WTC11 (cell line): ENCODE measurements at regions not wholly inside any gene's neighbourhood (a gene's known extent, or its start where the extent isn't known, plus 50 kb on each side); places are given as distances from the start of the nearest gene placed in this dataset.

ENCODE experiments used
- ATAC-seq: fragments of 200-7000 bp; cut with Tn5 transposase; 2 replicates; pipeline ENCODE4 v1.10.0; 2021; ENCODE audit warnings: mild to moderate bottlenecking, moderate library complexity
- CTCF ChIA-PET: fragments of 300-600 bp; sonication (Branson Sonifier 250); formaldehyde crosslinking; loops from one replicate; lab custom pipeline; 2021; ENCODE audit warnings: antibody characterized with exemption; lab: Charles Lee
- POLR2A ChIA-PET: fragments of 350-600 bp; sonication (Branson Sonifier 250); formaldehyde crosslinking; loops from one replicate; lab custom pipeline; 2021; ENCODE audit warnings: antibody characterized with exemption; lab: Charles Lee
- DNase-seq: peaks from one replicate; pipeline ENCODE4 v3.0.0; 2021; ENCODE audit warnings: low spot score
- H3K27ac Mint-ChIP-seq: 2 replicates; pipeline ENCODE4 v1.8.0; 2021; ENCODE audit warnings: mixed read lengths
- H3K27me3 Mint-ChIP-seq: 2 replicates; pipeline ENCODE4 v1.8.0; 2021; ENCODE audit warnings: low read depth, mild to moderate bottlenecking, moderate library complexity, mixed read lengths
- H3K36me3 Mint-ChIP-seq: 2 replicates; pipeline ENCODE4 v1.8.0; 2021; ENCODE audit warnings: mixed read lengths
- H3K4me1 Mint-ChIP-seq: 2 replicates; pipeline ENCODE4 v1.8.0; 2022; ENCODE audit warnings: mixed read lengths
- H3K4me3 Mint-ChIP-seq: 2 replicates; pipeline ENCODE4 v1.8.0; 2021; ENCODE audit warnings: mild to moderate bottlenecking, moderate library complexity, mixed read lengths
- H3K9me3 Mint-ChIP-seq: 2 replicates; pipeline ENCODE4 v1.8.0; 2021; ENCODE audit warnings: mixed read lengths
- ATF1 ChIP-seq: sonication (generic); formaldehyde crosslinking; IDR thresholded peaks from 2 replicates; pipeline ENCODE4 v1.8.1; 2023; ENCODE audit warnings: mild to moderate bottlenecking, moderate library complexity, missing genetic modification reagents
- E2F1 ChIP-seq: sonication (generic); formaldehyde crosslinking; IDR thresholded peaks from 2 replicates; pipeline ENCODE4 v1.8.0; 2022; ENCODE audit warnings: mild to moderate bottlenecking, missing genetic modification reagents
- FOXK1 ChIP-seq: sonication (generic); formaldehyde crosslinking; IDR thresholded peaks from 2 replicates; pipeline ENCODE4 v1.8.0; 2022; ENCODE audit warnings: mild to moderate bottlenecking, moderate library complexity, missing genetic modification reagents
- FOXP4 ChIP-seq: sonication (generic); formaldehyde crosslinking; IDR thresholded peaks from 2 replicates; pipeline ENCODE4 v1.8.0; 2022; ENCODE audit warnings: mild to moderate bottlenecking, missing genetic modification reagents
- GABPB1 ChIP-seq: sonication (generic); formaldehyde crosslinking; IDR thresholded peaks from 2 replicates; pipeline ENCODE4 v1.8.1; 2023; ENCODE audit warnings: mild to moderate bottlenecking, missing genetic modification reagents
- IRF2 ChIP-seq: sonication (generic); formaldehyde crosslinking; IDR thresholded peaks from 2 replicates; pipeline ENCODE4 v1.8.0; 2022; ENCODE audit warnings: low read depth, missing genetic modification reagents, borderline replicate concordance
- NR2C2 ChIP-seq: sonication (generic); formaldehyde crosslinking; IDR thresholded peaks from 2 replicates; pipeline ENCODE4 v1.8.0; 2022; ENCODE audit warnings: mild to moderate bottlenecking, missing genetic modification reagents
- NR3C1 ChIP-seq: sonication (generic); formaldehyde crosslinking; conservative IDR thresholded peaks from 2 replicates; pipeline ENCODE4 v1.8.1; 2023; ENCODE audit warnings: low read depth, mild to moderate bottlenecking, missing genetic modification reagents
- OVOL2 ChIP-seq: fragments of 250-450 bp; sonication (Bioruptor Pico); IDR thresholded peaks from 2 replicates; pipeline ENCODE4 v1.9.0; 2021; ENCODE audit warnings: mild to moderate bottlenecking, borderline replicate concordance
- SMAD3 ChIP-seq: sonication (generic); formaldehyde crosslinking; IDR thresholded peaks from 2 replicates; pipeline ENCODE4 v1.8.0; 2022; ENCODE audit warnings: missing genetic modification reagents, mild to moderate bottlenecking, borderline replicate concordance
- SOX15 ChIP-seq: fragments of 250-450 bp; sonication (Bioruptor Pico); IDR thresholded peaks from 2 replicates; pipeline ENCODE4 v1.9.0; 2021; ENCODE audit warnings: mild to moderate bottlenecking
- SP1 ChIP-seq: sonication (generic); formaldehyde crosslinking; conservative IDR thresholded peaks from 2 replicates; pipeline ENCODE4 v1.8.1; 2022; ENCODE audit warnings: missing genetic modification reagents
- STAT6 ChIP-seq: sonication (generic); formaldehyde crosslinking; conservative IDR thresholded peaks from 2 replicates; pipeline ENCODE4 v1.8.1; 2023; ENCODE audit warnings: mild to moderate bottlenecking, low read depth, missing genetic modification reagents, moderate library complexity
- TEAD4 ChIP-seq: sonication (generic); formaldehyde crosslinking; IDR thresholded peaks from 2 replicates; pipeline ENCODE4 v1.8.0; 2022; ENCODE audit warnings: mild to moderate bottlenecking, missing genetic modification reagents
- ZNF232 ChIP-seq: sonication (generic); formaldehyde crosslinking; IDR thresholded peaks from 2 replicates; pipeline ENCODE4 v1.8.0; 2022; ENCODE audit warnings: mild to moderate bottlenecking, missing genetic modification reagents
- TF ChIP-seq, protein P1 (sequence below): fragments of 250-450 bp; sonication (Bioruptor Pico); IDR thresholded peaks from 2 replicates; pipeline ENCODE4 v1.9.0; 2021; ENCODE audit warnings: mild to moderate bottlenecking
- TF ChIP-seq, protein P2 (sequence below): sonication (generic); formaldehyde crosslinking; IDR thresholded peaks from 2 replicates; pipeline ENCODE4 v1.8.0; 2022; ENCODE audit warnings: mild to moderate bottlenecking, missing genetic modification reagents
- TF ChIP-seq, protein P3 (sequence below): sonication (generic); formaldehyde crosslinking; IDR thresholded peaks from 2 replicates; pipeline ENCODE4 v1.8.0; 2023; ENCODE audit warnings: missing genetic modification reagents, mild to moderate bottlenecking, borderline replicate concordance

DNA sequence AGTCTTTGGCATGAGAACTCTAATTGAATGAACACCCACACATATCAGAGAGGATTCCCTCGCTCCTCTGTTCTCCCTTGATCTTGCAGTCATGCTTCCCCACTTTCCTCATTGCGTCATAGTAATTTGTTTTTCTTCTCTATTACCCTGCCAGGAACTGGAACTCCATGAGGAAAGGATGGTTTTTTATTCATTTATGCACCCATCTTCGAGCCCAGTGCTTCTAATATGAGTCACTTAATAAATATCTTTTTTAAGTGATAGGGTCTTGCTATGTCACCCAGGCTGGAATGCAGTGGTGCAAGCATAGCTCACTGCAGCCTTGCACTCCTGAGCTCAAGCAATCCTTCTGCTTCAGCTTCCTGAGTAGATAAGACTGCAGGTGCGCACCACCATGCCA is 83.5 kb downstream of the OTUD1 start:
- ATAC-seq, result no peak
- H3K4me3 Mint-ChIP-seq, result no peak overlapping the region

GRCh38 chr10:23523251-23523650 is 84.4 kb downstream of the OTUD1 start:
- ChIA-PET POLR2A (no interaction called here), CTCF (no interaction called here)
- H3K4me1 Mint-ChIP-seq, result no peaks in the 10 kb centered on the region
- no peak overlapping the region for H3K27ac Mint-ChIP-seq
- TF ChIP-seq STAT6 (no peak), SOX15 (no peak), SP1 (no peak), NR3C1 (CRISPR knock-in tag) (no peak), ATF1 (CRISPR knock-in tag) (no peak), IRF2 (CRISPR knock-in tag) (no peak), FOXK1 (no peak), GABPB1 (CRISPR knock-in tag) (no peak), NR2C2 (no peak), ZNF232 (no peak), OVOL2 (CRISPR knock-in tag) (no peak), E2F1 (CRISPR knock-in tag) (no peak), TEAD4 (CRISPR knock-in tag) (no peak)
- TF ChIP-seq, protein P1, sequence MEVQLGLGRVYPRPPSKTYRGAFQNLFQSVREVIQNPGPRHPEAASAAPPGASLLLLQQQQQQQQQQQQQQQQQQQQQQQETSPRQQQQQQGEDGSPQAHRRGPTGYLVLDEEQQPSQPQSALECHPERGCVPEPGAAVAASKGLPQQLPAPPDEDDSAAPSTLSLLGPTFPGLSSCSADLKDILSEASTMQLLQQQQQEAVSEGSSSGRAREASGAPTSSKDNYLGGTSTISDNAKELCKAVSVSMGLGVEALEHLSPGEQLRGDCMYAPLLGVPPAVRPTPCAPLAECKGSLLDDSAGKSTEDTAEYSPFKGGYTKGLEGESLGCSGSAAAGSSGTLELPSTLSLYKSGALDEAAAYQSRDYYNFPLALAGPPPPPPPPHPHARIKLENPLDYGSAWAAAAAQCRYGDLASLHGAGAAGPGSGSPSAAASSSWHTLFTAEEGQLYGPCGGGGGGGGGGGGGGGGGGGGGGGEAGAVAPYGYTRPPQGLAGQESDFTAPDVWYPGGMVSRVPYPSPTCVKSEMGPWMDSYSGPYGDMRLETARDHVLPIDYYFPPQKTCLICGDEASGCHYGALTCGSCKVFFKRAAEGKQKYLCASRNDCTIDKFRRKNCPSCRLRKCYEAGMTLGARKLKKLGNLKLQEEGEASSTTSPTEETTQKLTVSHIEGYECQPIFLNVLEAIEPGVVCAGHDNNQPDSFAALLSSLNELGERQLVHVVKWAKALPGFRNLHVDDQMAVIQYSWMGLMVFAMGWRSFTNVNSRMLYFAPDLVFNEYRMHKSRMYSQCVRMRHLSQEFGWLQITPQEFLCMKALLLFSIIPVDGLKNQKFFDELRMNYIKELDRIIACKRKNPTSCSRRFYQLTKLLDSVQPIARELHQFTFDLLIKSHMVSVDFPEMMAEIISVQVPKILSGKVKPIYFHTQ (CRISPR knock-in tag), result no peak
- TF ChIP-seq, protein P2, sequence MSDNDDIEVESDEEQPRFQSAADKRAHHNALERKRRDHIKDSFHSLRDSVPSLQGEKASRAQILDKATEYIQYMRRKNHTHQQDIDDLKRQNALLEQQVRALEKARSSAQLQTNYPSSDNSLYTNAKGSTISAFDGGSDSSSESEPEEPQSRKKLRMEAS, result no peak
- DNase-seq, result no peak
- H3K36me3 Mint-ChIP-seq, result no peaks in the 10 kb centered on the region
- no peaks in the 10 kb centered on the region for H3K27me3 Mint-ChIP-seq
- H3K4me3 Mint-ChIP-seq, result no peak overlapping the region
- no peaks in the 10 kb centered on the region for H3K9me3 Mint-ChIP-seq
- ATAC-seq, result no peak

More for the DNA sequence above, 83.5 kb downstream of the OTUD1 start:
- H3K36me3 Mint-ChIP-seq, result no peaks in the 10 kb centered on the region
- ChIA-PET POLR2A (no interaction called here), CTCF (no interaction called here)
- no peaks in the 10 kb centered on the region for H3K27me3 Mint-ChIP-seq
- no peak overlapping the region for H3K27ac Mint-ChIP-seq
- no peaks in the 10 kb centered on the region for H3K9me3 Mint-ChIP-seq
- TF ChIP-seq SMAD3 (no peak), FOXP4 (CRISPR knock-in tag) (no peak)
- TF ChIP-seq, protein P3, sequence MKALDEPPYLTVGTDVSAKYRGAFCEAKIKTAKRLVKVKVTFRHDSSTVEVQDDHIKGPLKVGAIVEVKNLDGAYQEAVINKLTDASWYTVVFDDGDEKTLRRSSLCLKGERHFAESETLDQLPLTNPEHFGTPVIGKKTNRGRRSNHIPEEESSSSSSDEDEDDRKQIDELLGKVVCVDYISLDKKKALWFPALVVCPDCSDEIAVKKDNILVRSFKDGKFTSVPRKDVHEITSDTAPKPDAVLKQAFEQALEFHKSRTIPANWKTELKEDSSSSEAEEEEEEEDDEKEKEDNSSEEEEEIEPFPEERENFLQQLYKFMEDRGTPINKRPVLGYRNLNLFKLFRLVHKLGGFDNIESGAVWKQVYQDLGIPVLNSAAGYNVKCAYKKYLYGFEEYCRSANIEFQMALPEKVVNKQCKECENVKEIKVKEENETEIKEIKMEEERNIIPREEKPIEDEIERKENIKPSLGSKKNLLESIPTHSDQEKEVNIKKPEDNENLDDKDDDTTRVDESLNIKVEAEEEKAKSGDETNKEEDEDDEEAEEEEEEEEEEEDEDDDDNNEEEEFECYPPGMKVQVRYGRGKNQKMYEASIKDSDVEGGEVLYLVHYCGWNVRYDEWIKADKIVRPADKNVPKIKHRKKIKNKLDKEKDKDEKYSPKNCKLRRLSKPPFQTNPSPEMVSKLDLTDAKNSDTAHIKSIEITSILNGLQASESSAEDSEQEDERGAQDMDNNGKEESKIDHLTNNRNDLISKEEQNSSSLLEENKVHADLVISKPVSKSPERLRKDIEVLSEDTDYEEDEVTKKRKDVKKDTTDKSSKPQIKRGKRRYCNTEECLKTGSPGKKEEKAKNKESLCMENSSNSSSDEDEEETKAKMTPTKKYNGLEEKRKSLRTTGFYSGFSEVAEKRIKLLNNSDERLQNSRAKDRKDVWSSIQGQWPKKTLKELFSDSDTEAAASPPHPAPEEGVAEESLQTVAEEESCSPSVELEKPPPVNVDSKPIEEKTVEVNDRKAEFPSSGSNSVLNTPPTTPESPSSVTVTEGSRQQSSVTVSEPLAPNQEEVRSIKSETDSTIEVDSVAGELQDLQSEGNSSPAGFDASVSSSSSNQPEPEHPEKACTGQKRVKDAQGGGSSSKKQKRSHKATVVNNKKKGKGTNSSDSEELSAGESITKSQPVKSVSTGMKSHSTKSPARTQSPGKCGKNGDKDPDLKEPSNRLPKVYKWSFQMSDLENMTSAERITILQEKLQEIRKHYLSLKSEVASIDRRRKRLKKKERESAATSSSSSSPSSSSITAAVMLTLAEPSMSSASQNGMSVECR, result no peak
- no peak for DNase-seq
- no peaks in the 10 kb centered on the region for H3K4me1 Mint-ChIP-seq
